SK-N-SH (cell line): ENCODE measurements at regions not wholly inside any gene's neighbourhood (a gene's known extent, or its start where the extent isn't known, plus 50 kb on each side); places are given as distances from the start of the nearest gene placed in this dataset.

ENCODE experiments used
- CTCF ChIA-PET: fragments of 300-600, 350-600 bp; formaldehyde crosslinking; extraction: SDS; loops from one replicate; lab custom pipeline; 2021; lab: Yijun Ruan, JAX
- POLR2A ChIA-PET: fragments of 350-600 bp; sonication (Branson Sonifier 250); formaldehyde crosslinking; extraction: SDS; loops from one replicate; lab custom pipeline; 2020; ENCODE audit warnings: antibody characterized with exemption, inconsistent platforms; lab: Yijun Ruan, JAX
- DNase-seq: peaks from one replicate; pipeline ENCODE4 v3.0.0; 2012
- H2AFZ ChIP-seq: fragments of 200-600 bp; sonication (generic); 2 replicates; pipeline ENCODE4 v1.8.1; 2016; ENCODE audit warnings: antibody characterized with exemption, mild to moderate bottlenecking, low read depth
- H3F3A ChIP-seq: fragments of 200-600 bp; sonication (generic); replicated peaks from 2 replicates; pipeline ENCODE3; 2016; ENCODE audit warnings: antibody characterized with exemption, mild to moderate bottlenecking; ENCODE audit not compliant: insufficient read depth
- H3K27ac ChIP-seq, 2 experiments: fragments of 200-500 bp in 1 of 2; fragments of 200-600 bp in 1 of 2; sonication (Bioruptor generic) in 1 of 2; sonication (generic), shearing (Covaris generic) in 1 of 2; 2 replicates each; pipeline versions ENCODE4 v1.5.1 to v1.6.1; 2014 to 2016; ENCODE audit warnings: low read depth in 2 of 2, inconsistent platforms in 1 of 2, low read length in 1 of 2, mild to moderate bottlenecking in 1 of 2, mixed read lengths in 1 of 2
- H3K27me3 ChIP-seq: fragments of 200-600 bp; sonication (generic), shearing (Covaris generic); 2 replicates; pipeline ENCODE4 v1.6.1; 2016; ENCODE audit warnings: mixed run types; ENCODE audit not compliant: insufficient read depth
- H3K36me3 ChIP-seq, 2 experiments: fragments of 200-500 bp in 1 of 2; fragments of 200-600 bp in 1 of 2; sonication (Bioruptor generic) in 1 of 2; sonication (generic) in 1 of 2; replicated peaks in 1 of 2; 2 replicates each; pipeline versions ENCODE3 to v1.5.1; 2014 to 2016; ENCODE audit warnings: low read length in 1 of 2, mild to moderate bottlenecking in 1 of 2; ENCODE audit not compliant: insufficient read depth in 2 of 2, control insufficient read depth in 1 of 2
- H3K4me1 ChIP-seq, 2 experiments: fragments of 200-500 bp in 1 of 2; fragments of 200-600 bp in 1 of 2; sonication (Bioruptor generic) in 1 of 2; sonication (generic), shearing (Covaris generic) in 1 of 2; 2 replicates each; pipeline versions ENCODE4 v1.5.1 to v1.6.1; 2014 to 2016; ENCODE audit warnings: low read depth in 1 of 2, low read length in 1 of 2, mixed run types in 1 of 2; ENCODE audit not compliant: insufficient read depth in 2 of 2, control insufficient read depth in 1 of 2
- H3K4me2 ChIP-seq: fragments of 200-600 bp; sonication (generic), shearing (Covaris generic); 2 replicates; pipeline ENCODE4 v1.6.1; 2017; ENCODE audit warnings: mixed run types
- H3K4me3 ChIP-seq, 2 experiments: fragments of 200-500 bp in 1 of 2; fragments of 200-600 bp in 1 of 2; sonication (Bioruptor generic) in 1 of 2; sonication (generic), shearing (Covaris generic) in 1 of 2; 2 replicates each; pipeline versions ENCODE4 v1.5.1 to v1.8.1; 2014 to 2016; ENCODE audit warnings: low read depth in 2 of 2, inconsistent platforms in 1 of 2, low read length in 1 of 2, mild to moderate bottlenecking in 1 of 2, mixed read lengths in 1 of 2, moderate library complexity in 1 of 2
- H3K79me2 ChIP-seq: fragments of 200-600 bp; sonication (generic); 2 replicates; pipeline ENCODE4 v1.8.1; 2017; ENCODE audit warnings: mild to moderate bottlenecking; ENCODE audit not compliant: insufficient read depth
- H3K9ac ChIP-seq: fragments of 200-600 bp; sonication (generic); 2 replicates; pipeline ENCODE4 v1.6.1; 2017; ENCODE audit warnings: mixed run types
- H3K9me2 ChIP-seq: fragments of 200-600 bp; sonication (generic); 2 replicates; pipeline ENCODE4 v1.6.1; 2017; ENCODE audit warnings: mixed run types
- H3K9me3 ChIP-seq: fragments of 200-600 bp; sonication (generic); 2 replicates; pipeline ENCODE4 v1.6.1; 2017; ENCODE audit warnings: mixed run types, mild to moderate bottlenecking, moderate library complexity
- H4K20me1 ChIP-seq: fragments of 200-600 bp; sonication (generic); 2 replicates; pipeline ENCODE4 v1.6.1; 2017; ENCODE audit warnings: mild to moderate bottlenecking, mixed run types; ENCODE audit not compliant: insufficient read depth
- GABPA ChIP-seq: IDR thresholded peaks from 2 replicates; pipeline ENCODE4 v1.4.0; 2012; ENCODE audit warnings: low read depth, mild to moderate bottlenecking
- GATA2 ChIP-seq: sonication (generic); formaldehyde crosslinking; IDR thresholded peaks from 2 replicates; pipeline ENCODE4 v1.5.0; 2020; ENCODE audit warnings: mild to moderate bottlenecking, missing genetic modification reagents
- MEF2A ChIP-seq: IDR thresholded peaks from 2 replicates; pipeline ENCODE4 v1.4.0; 2012; ENCODE audit warnings: low read depth, borderline replicate concordance
- MXI1 ChIP-seq: IDR thresholded peaks from 2 replicates; pipeline ENCODE4 v1.6.1; 2012; ENCODE audit warnings: mild to moderate bottlenecking, low read depth, low read length, improper control_type of control experiment
- RAD21 ChIP-seq: IDR thresholded peaks from 2 replicates; pipeline ENCODE4 v1.6.1; 2012; ENCODE audit warnings: mild to moderate bottlenecking, low read length
- RXRA ChIP-seq: IDR thresholded peaks from 2 replicates; pipeline ENCODE4 v1.4.0; 2012; ENCODE audit warnings: low read depth, mild to moderate bottlenecking, borderline replicate concordance
- SIN3A ChIP-seq: IDR thresholded peaks from 2 replicates; pipeline ENCODE4 v1.6.1; 2012; ENCODE audit warnings: low read depth, mild to moderate bottlenecking, low read length, moderate library complexity, borderline replicate concordance
- SMC3 ChIP-seq: IDR thresholded peaks from 2 replicates; pipeline ENCODE4 v1.6.1; 2012; ENCODE audit warnings: low read depth, low read length, improper control_type of control experiment
- TEAD4 ChIP-seq: IDR thresholded peaks from 2 replicates; pipeline ENCODE4 v1.4.0; 2012; ENCODE audit warnings: mild to moderate bottlenecking, borderline replicate concordance; ENCODE audit not compliant: insufficient read depth
- YY1 ChIP-seq: IDR thresholded peaks from 2 replicates; pipeline ENCODE4 v1.4.0; 2012; ENCODE audit warnings: low read depth, mild to moderate bottlenecking
- WGBS: methylation state at CpG from one replicate; pipeline ENCODE4 v1.1.6; 2017; ENCODE audit warnings: low lambda C conversion rate; 5-methylcytosine and 5-hydroxymethylcytosine counted together
- TF ChIP-seq, protein P1 (sequence below): IDR thresholded peaks from 2 replicates; pipeline ENCODE4 v1.4.0; 2012; ENCODE audit warnings: low read depth
- TF ChIP-seq, protein P2 (sequence below): fragments of 150-350 bp; IDR thresholded peaks from 2 replicates; pipeline ENCODE4 v1.6.1; 2017; ENCODE audit warnings: antibody characterized with exemption, low read length, low read depth, borderline replicate concordance
- TF ChIP-seq, protein P3 (sequence below): fragments of 150-350 bp; IDR thresholded peaks from 2 replicates; pipeline ENCODE4 v1.6.1; 2016; ENCODE audit warnings: mild to moderate bottlenecking, low read depth, low read length

- Histone ChIP-seq H3K4me3 (no peak overlapping the region), H3K36me3 (no peaks in the 10 kb centered on the region), H3K4me2 (no peak overlapping the region), H4K20me1 (no peaks in the 10 kb centered on the region), H3K9me2 (no peaks in the 10 kb centered on the region), H2AFZ (no peak overlapping the region), H3F3A (no peaks in the 10 kb centered on the region), H3K27ac (no peak overlapping the region), H3K9ac (no peak overlapping the region), H3K27me3 (peaks cover 2% of the 10 kb centered on the region; the same call in 1 of the 2 replicates), H3K9me3 (no peaks in the 10 kb centered on the region), H3K79me2 (no peaks in the 10 kb centered on the region), H3K4me1 (peaks cover 0 to 2% of the 10 kb centered on the region in 2 experiments; a peak in 1 of 4 replicates)
- POLR2A ChIA-PET: no interaction called here
- CTCF ChIA-PET: no interaction called here
- DNase-seq: no peak
- TF ChIP-seq, protein P1, sequence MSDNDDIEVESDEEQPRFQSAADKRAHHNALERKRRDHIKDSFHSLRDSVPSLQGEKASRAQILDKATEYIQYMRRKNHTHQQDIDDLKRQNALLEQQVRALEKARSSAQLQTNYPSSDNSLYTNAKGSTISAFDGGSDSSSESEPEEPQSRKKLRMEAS: no peak
- TF ChIP-seq SMC3: no peak
- TF ChIP-seq YY1: no peak
- no peak for TF ChIP-seq RAD21
- TF ChIP-seq MXI1: no peak
- no peak for TF ChIP-seq RXRA
- TF ChIP-seq MEF2A: no peak
- TF ChIP-seq, protein P2, sequence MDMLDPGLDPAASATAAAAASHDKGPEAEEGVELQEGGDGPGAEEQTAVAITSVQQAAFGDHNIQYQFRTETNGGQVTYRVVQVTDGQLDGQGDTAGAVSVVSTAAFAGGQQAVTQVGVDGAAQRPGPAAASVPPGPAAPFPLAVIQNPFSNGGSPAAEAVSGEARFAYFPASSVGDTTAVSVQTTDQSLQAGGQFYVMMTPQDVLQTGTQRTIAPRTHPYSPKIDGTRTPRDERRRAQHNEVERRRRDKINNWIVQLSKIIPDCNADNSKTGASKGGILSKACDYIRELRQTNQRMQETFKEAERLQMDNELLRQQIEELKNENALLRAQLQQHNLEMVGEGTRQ: no peak
- no peak for TF ChIP-seq TEAD4
- TF ChIP-seq GABPA: no peak
- TF ChIP-seq, protein P3, sequence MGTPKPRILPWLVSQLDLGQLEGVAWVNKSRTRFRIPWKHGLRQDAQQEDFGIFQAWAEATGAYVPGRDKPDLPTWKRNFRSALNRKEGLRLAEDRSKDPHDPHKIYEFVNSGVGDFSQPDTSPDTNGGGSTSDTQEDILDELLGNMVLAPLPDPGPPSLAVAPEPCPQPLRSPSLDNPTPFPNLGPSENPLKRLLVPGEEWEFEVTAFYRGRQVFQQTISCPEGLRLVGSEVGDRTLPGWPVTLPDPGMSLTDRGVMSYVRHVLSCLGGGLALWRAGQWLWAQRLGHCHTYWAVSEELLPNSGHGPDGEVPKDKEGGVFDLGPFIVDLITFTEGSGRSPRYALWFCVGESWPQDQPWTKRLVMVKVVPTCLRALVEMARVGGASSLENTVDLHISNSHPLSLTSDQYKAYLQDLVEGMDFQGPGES: no peak
- TF ChIP-seq SIN3A: no peak
These were observed 607.2 kb upstream of the CLINT1 start for GRCh38 chr5:158466191-158466590.

DNA sequence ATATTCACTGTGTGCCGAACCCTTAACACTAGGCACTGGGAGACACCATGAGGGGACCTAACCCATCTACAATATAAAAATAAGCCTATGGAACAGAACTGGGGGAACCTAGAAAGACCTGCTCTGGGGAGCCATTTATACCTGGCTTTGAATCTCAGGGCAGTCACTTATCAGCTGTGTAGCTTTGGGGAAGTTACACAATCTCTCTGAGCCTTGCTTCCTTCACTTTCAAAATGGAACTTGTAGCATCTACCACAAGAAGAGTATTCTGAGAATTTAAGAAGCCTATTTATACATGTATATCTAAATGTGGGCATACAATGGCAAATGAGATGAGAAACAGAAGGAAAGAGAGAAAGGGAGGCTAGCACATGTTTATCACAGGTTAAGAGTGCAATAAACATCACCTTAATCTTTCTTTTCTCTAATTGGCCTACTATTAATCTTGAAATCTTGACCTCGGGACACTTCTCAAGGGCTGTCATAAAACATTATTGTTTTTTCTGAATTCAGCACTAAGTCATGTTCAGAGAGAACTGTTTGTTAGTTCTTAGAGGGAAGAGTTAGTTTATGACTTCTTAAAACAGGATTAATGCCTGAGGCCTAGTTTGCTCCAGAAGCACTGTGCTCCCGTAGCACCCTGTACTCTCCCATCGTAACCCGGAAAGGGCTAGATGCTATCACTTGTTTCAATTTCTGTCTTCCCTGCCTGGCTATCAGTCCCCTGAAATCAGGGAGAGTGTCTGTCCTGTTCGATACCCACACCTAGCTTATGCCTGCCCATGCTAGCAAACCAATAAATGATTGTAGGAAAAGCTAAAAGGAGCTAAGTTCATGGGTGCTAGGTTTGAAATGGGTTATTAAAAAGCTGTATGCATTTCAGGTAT, 606.4 kb upstream of the CLINT1 start:
- H3K4me3 ChIP-seq: no peak overlapping the region
- no peaks in the 10 kb centered on the region for H3K9me2 ChIP-seq
- H3K9me3 ChIP-seq: no peaks in the 10 kb centered on the region
- no peaks in the 10 kb centered on the region for H4K20me1 ChIP-seq
- CTCF ChIA-PET: no interaction called here
- WGBS: 52% methylated on average over 6 of the region's 6 CpGs
- H3K79me2 ChIP-seq: no peaks in the 10 kb centered on the region
- H2AFZ ChIP-seq: no peak overlapping the region
- H3K27ac ChIP-seq: no peak overlapping the region
- TF ChIP-seq GATA2 (CRISPR knock-in tag) (peak; percentile 73), YY1 (no peak)
- TF ChIP-seq, all 33 proteins: peak for 1
- Histone ChIP-seq H3K9ac (no peak overlapping the region), H3F3A (no peaks in the 10 kb centered on the region), H3K27me3 (peaks cover 5% of the 10 kb centered on the region; the same call in 1 of the 2 replicates), H3K4me2 (no peak overlapping the region), H3K36me3 (no peaks in the 10 kb centered on the region), H3K4me1 (peaks cover 0 to 2% of the 10 kb centered on the region in 2 experiments; a peak in 1 of 4 replicates)
- POLR2A ChIA-PET: no interaction called here
- DNase-seq: no peak
